Osteoblast (primary cell): ENCODE measurements at regions not wholly inside any gene's neighbourhood (a gene's known extent, or its start where the extent isn't known, plus 50 kb on each side); places are given as distances from the start of the nearest gene placed in this dataset.

Experiments used
- DNase-seq: peaks from one replicate; pipeline ENCODE4 v3.0.0; 2011; ENCODE audit warnings: low spot score, mixed read lengths; ENCODE audit not compliant: insufficient read length; ENCODE audit errors: missing footprints
- H2AFZ ChIP-seq: 2 replicates; pipeline ENCODE4 v1.6.0; 2011; ENCODE audit warnings: mild to moderate bottlenecking, low read length
- H3K27ac ChIP-seq: 2 replicates; pipeline ENCODE4 v1.5.1; 2011; ENCODE audit warnings: mild to moderate bottlenecking, low read depth, low read length, moderate library complexity
- H3K27me3 ChIP-seq: 2 replicates; pipeline ENCODE4 v1.6.0; 2012; ENCODE audit warnings: mild to moderate bottlenecking, control low read depth, inconsistent platforms, low read length, moderate library complexity; ENCODE audit not compliant: insufficient read depth
- H3K36me3 ChIP-seq: 2 replicates; pipeline ENCODE4 v1.5.1; 2011; ENCODE audit warnings: mild to moderate bottlenecking, low read length, control low read depth, moderate library complexity; ENCODE audit not compliant: insufficient read depth
- H3K4me1 ChIP-seq: 2 replicates; pipeline ENCODE4 v1.5.1; 2011; ENCODE audit warnings: mild to moderate bottlenecking, low read length, control low read depth, moderate library complexity; ENCODE audit not compliant: insufficient read depth
- H3K4me2 ChIP-seq: 2 replicates; pipeline ENCODE4 v1.6.0; 2011; ENCODE audit warnings: mild to moderate bottlenecking, low read length; ENCODE audit not compliant: insufficient read depth
- H3K4me3 ChIP-seq: fragments of 200-600 bp; sonication (generic); 3 replicates; pipeline ENCODE4 v1.5.1; 2012; ENCODE audit warnings: mild to moderate bottlenecking, low read length, inconsistent platforms; ENCODE audit not compliant: insufficient read depth
- H3K79me2 ChIP-seq: 2 replicates; pipeline ENCODE4 v1.6.0; 2012; ENCODE audit warnings: mild to moderate bottlenecking, low read length, control low read depth, inconsistent platforms; ENCODE audit not compliant: insufficient read depth
- H3K9me3 ChIP-seq: 2 replicates; pipeline ENCODE4 v1.5.1; 2011; ENCODE audit warnings: low read depth, low read length, control low read depth
- H4K20me1 ChIP-seq: 2 replicates; pipeline ENCODE4 v1.6.0; 2012; ENCODE audit warnings: mild to moderate bottlenecking, low read length, control low read depth; ENCODE audit not compliant: insufficient read depth
- TF ChIP-seq, protein P1 (sequence below): IDR thresholded peaks from 2 replicates; pipeline ENCODE4 v1.5.1; 2011; ENCODE audit warnings: mild to moderate bottlenecking, low read depth, low read length, moderate library complexity; ENCODE audit errors: extremely low read depth

DNA sequence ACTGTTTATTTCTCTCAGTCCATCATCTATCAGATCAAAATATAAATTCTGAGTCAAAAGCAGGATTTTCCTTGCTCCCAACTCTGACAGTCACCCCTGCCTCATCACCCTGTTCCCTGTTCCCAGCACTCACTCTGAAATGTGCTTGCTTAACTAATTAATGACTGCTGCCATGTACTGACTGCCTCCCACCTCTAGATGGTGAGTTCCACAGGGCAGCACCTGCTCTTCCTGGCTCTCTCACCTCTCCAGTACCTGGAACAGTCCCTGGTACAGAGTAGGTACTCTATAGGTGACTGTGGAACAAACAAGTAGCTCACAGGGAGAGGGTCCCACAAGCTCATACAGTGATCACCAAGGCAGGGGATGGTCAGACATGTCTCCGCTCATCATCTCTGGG, 114.3 kb upstream of the C16orf82 start:
- TF ChIP-seq, protein P1, sequence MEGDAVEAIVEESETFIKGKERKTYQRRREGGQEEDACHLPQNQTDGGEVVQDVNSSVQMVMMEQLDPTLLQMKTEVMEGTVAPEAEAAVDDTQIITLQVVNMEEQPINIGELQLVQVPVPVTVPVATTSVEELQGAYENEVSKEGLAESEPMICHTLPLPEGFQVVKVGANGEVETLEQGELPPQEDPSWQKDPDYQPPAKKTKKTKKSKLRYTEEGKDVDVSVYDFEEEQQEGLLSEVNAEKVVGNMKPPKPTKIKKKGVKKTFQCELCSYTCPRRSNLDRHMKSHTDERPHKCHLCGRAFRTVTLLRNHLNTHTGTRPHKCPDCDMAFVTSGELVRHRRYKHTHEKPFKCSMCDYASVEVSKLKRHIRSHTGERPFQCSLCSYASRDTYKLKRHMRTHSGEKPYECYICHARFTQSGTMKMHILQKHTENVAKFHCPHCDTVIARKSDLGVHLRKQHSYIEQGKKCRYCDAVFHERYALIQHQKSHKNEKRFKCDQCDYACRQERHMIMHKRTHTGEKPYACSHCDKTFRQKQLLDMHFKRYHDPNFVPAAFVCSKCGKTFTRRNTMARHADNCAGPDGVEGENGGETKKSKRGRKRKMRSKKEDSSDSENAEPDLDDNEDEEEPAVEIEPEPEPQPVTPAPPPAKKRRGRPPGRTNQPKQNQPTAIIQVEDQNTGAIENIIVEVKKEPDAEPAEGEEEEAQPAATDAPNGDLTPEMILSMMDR: no peak
- Histone ChIP-seq H3K4me2 (no peak overlapping the region), H3K4me3 (no peak overlapping the region), H3K27ac (no peak overlapping the region), H4K20me1 (no peaks in the 10 kb centered on the region), H3K27me3 (no peaks in the 10 kb centered on the region), H3K9me3 (no peaks in the 10 kb centered on the region), H3K4me1 (no peaks in the 10 kb centered on the region), H3K79me2 (no peaks in the 10 kb centered on the region), H3K36me3 (no peaks in the 10 kb centered on the region), H2AFZ (no peak overlapping the region)
- DNase-seq: no peak

DNA sequence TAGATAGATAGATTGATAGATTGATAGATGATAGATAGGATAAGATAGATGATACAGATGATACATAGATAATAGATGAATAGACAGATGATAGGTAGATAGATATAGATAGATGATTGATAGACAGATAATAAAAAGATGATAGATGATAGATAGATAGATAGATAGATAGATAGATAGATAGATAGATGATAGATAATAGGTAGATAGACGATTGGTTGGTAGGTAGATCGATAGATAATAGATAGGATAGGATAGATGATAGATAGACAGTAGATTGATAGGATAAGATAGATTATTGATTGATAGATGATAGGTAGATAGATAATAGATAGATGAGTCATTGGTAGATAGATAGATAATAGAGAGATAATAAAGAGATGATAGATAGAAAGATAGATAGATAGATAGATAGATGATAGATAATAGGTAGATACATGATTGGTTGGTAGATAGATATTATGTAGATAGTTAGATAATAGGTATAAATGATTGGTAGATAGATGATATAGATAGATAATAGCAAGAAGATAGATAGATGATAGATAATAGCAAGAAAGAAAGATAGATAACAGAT, 109.4 kb upstream of the C16orf82 start:
- H3K79me2 ChIP-seq: no peaks in the 10 kb centered on the region
- no peaks in the 10 kb centered on the region for H3K9me3 ChIP-seq
- H3K27me3 ChIP-seq: no peaks in the 10 kb centered on the region
- H3K4me3 ChIP-seq: no peak overlapping the region
- TF ChIP-seq, protein P1: no peak
- no peak overlapping the region for H3K4me2 ChIP-seq
- no peaks in the 10 kb centered on the region for H3K4me1 ChIP-seq
- H4K20me1 ChIP-seq: no peaks in the 10 kb centered on the region
- DNase-seq: no peak
- H3K27ac ChIP-seq: no peak overlapping the region
- no peak overlapping the region for H2AFZ ChIP-seq
- no peaks in the 10 kb centered on the region for H3K36me3 ChIP-seq

DNA sequence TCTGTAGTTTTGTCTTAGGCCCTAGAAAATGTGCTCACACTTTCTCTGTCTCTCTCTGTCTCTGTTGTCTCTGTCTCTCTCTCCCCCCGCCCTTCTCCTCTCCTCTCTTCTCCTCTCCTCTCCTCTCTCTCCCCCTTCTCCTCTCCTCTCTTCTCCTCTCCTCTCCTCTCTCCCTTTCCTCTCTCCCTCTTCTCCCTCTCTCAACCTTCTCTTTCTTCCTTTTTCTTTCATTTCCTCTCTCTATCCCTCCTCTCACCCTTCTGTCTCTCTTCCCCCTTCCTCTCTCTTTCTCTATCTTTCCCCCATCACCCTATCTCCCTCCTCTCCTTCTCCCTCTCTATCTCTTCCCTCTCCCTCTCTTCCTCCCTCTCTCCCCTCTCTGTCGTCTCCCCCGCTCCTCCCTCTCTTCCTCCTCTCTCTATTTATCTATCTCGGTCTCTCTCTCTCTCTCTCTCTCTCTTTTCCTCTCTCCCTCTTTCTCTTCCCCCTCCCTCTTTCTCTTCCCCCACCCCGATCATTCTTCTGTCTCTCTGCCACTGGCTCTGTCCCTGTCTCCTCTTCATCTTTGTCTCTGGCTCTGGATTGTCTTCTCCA, 107.2 kb upstream of the C16orf82 start:
- H3K4me1 ChIP-seq: no peaks in the 10 kb centered on the region
- H3K4me3 ChIP-seq: no peak overlapping the region
- TF ChIP-seq, protein P1: no peak
- no peak overlapping the region for H2AFZ ChIP-seq
- no peak overlapping the region for H3K4me2 ChIP-seq
- H4K20me1 ChIP-seq: no peaks in the 10 kb centered on the region
- no peaks in the 10 kb centered on the region for H3K79me2 ChIP-seq
- no peaks in the 10 kb centered on the region for H3K9me3 ChIP-seq
- no peaks in the 10 kb centered on the region for H3K36me3 ChIP-seq
- no peak overlapping the region for H3K27ac ChIP-seq
- DNase-seq: no peak
- H3K27me3 ChIP-seq: no peaks in the 10 kb centered on the region

DNA sequence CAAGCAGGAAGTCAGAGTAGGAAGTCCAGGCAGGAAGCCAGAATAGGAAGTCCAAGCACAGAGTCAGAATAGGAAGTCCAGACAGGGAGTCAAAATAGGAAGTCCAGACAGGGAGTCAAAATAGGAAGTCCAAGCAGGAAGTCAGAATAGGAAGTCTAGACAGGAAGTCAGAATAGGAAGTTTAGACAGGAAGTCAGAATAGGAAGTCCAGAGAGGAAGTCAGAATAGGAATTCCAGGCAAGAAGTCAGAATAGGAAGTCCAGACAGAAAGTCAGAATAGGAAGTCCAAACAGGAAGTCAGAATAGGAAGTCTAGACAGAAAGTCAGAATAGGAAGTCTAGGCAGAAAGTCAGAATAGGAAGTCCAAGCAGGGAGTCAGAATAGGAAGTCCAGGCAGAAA, 105.3 kb upstream of the C16orf82 start:
- Histone ChIP-seq H4K20me1 (no peaks in the 10 kb centered on the region), H3K4me1 (no peaks in the 10 kb centered on the region), H3K79me2 (no peaks in the 10 kb centered on the region), H3K9me3 (no peaks in the 10 kb centered on the region), H3K4me3 (no peak overlapping the region), H3K4me2 (no peak overlapping the region), H3K36me3 (no peaks in the 10 kb centered on the region), H3K27me3 (no peaks in the 10 kb centered on the region), H2AFZ (no peak overlapping the region), H3K27ac (no peak overlapping the region)
- TF ChIP-seq, protein P1: no peak
- no peak for DNase-seq
